HepG2 (cell line): ENCODE measurements at regions not wholly inside any gene's neighbourhood (a gene's known extent, or its start where the extent isn't known, plus 50 kb on each side); places are given as distances from the start of the nearest gene placed in this dataset.

Source experiments
- ATAC-seq: fragments of 200-7000 bp; cut with Tn5 transposase; 3 replicates; pipeline ENCODE4 v1.9.1; 2020; ENCODE audit warnings: mild to moderate bottlenecking, moderate library complexity
- BruUV-seq: library from RNA; stranded (reverse); fragments of 400-500 nt; replicated peaks from 2 replicates; lab custom pipeline; 2021; lab: Mats Ljungman, UMichigan
- CTCF ChIA-PET: fragments of 300-600 bp; formaldehyde crosslinking; extraction: SDS; loops from one replicate; lab custom pipeline; 2021; ENCODE audit warnings: low total read pairs, inconsistent platforms, low intra/inter-chr PET ratio; lab: Yijun Ruan, JAX
- POLR2A ChIA-PET: fragments of 350-600 bp; sonication (Branson Sonifier 250); formaldehyde crosslinking; loops from one replicate; lab custom pipeline; 2020; ENCODE audit warnings: antibody characterized with exemption, inconsistent platforms; lab: Yijun Ruan, JAX
- DNase-seq: peaks from one replicate; pipeline ENCODE4 v3.0.0-alpha.2; 2015; ENCODE audit warnings: low spot score
- FAIRE-seq: peaks from 3 replicates; lab custom pipeline; 2011; peaks lifted over from hg19 to GRCh38; lab: Jason Lieb, UNC
- H2AFZ ChIP-seq: one replicate; pipeline ENCODE4 v1.6.1; 2011; ENCODE audit warnings: low read length, inconsistent platforms
- H3K27ac ChIP-seq: fragments of 300-600 bp; 3 replicates; pipeline ENCODE4 v1.8.0; 2011; ENCODE audit warnings: mixed run types, mild to moderate bottlenecking, mixed read lengths, low read length, inconsistent platforms; ENCODE audit not compliant: insufficient read depth; ENCODE audit errors: extremely low read length
- H3K27me3 ChIP-seq, 2 experiments: fragments of 200-600 bp in 1 of 2; 2 replicates in 1 of 2; 3 replicates in 1 of 2; pipeline versions ENCODE4 v1.6.0 to v1.8.0; 2011; ENCODE audit warnings: low read length in 2 of 2, mild to moderate bottlenecking in 2 of 2, moderate library complexity in 2 of 2, inconsistent platforms in 1 of 2; ENCODE audit not compliant: insufficient read depth in 2 of 2, control insufficient read depth in 1 of 2
- H3K36me3 ChIP-seq, 2 experiments: fragments of 200-600 bp in 1 of 2; replicated peaks in 1 of 2; 2 replicates in 1 of 2; 3 replicates in 1 of 2; pipeline versions ENCODE4 v1.5.1 to v1.8.0; 2011; ENCODE audit warnings: low read length in 2 of 2, inconsistent platforms in 1 of 2; ENCODE audit not compliant: insufficient read depth in 2 of 2, control insufficient read depth in 1 of 2
- H3K4me1 ChIP-seq: 2 replicates; pipeline ENCODE4 v1.5.1; 2012; ENCODE audit warnings: low read length, inconsistent platforms; ENCODE audit not compliant: insufficient read depth
- H3K4me2 ChIP-seq: 2 replicates; pipeline ENCODE4 v1.6.0; 2011; ENCODE audit warnings: low read depth, low read length, inconsistent platforms
- H3K4me3 ChIP-seq, 3 experiments: fragments of 200-600 bp in 1 of 3; sonication (generic), shearing (Covaris generic) in 1 of 3; replicated peaks in 1 of 3; 2 replicates each; pipeline ENCODE4 v1.5.1; 2011 to 2016; ENCODE audit warnings: low read length in 3 of 3, inconsistent platforms in 2 of 3, low read depth in 2 of 3, mild to moderate bottlenecking in 2 of 3, control low read depth in 1 of 3, mixed read lengths in 1 of 3; ENCODE audit not compliant: insufficient read depth in 1 of 3
- H3K79me2 ChIP-seq: one replicate; pipeline ENCODE4 v1.6.1; 2011; ENCODE audit warnings: low read length, inconsistent platforms; ENCODE audit not compliant: insufficient read depth
- H3K9ac ChIP-seq: 2 replicates; pipeline ENCODE4 v1.6.0; 2011; ENCODE audit warnings: mild to moderate bottlenecking, low read depth, low read length, inconsistent platforms; ENCODE audit not compliant: insufficient read depth
- H3K9me3 ChIP-seq: 2 replicates; pipeline ENCODE4 v1.5.1; 2012; ENCODE audit warnings: mild to moderate bottlenecking, low read length
- H4K20me1 ChIP-seq: 2 replicates; pipeline ENCODE4 v1.6.0; 2011; ENCODE audit warnings: inconsistent platforms, mild to moderate bottlenecking, low read length, moderate library complexity; ENCODE audit not compliant: insufficient read depth
- CBFB ChIP-seq: sonication (generic); formaldehyde crosslinking; IDR thresholded peaks from 2 replicates; pipeline ENCODE4 v1.4.0; 2020; ENCODE audit warnings: missing genetic modification reagents
- KLF9 ChIP-seq: IDR thresholded peaks from 2 replicates; pipeline ENCODE4 v1.6.1; 2016; ENCODE audit warnings: low read depth
- NCOA1 ChIP-seq: sonication (generic); formaldehyde crosslinking; IDR thresholded peaks from 2 replicates; pipeline ENCODE4 v1.9.0; 2021; ENCODE audit warnings: missing genetic modification reagents
- NFIC ChIP-seq: IDR thresholded peaks from 2 replicates; pipeline ENCODE4 v1.6.1; 2012; ENCODE audit warnings: mild to moderate bottlenecking, low read length, inconsistent platforms
- ONECUT2 ChIP-seq: sonication (generic); formaldehyde crosslinking; IDR thresholded peaks from 2 replicates; pipeline ENCODE4 v1.4.0; 2020; ENCODE audit warnings: missing genetic modification reagents
- SETDB1 ChIP-seq: sonication (generic); formaldehyde crosslinking; IDR thresholded peaks from 2 replicates; pipeline ENCODE4 v1.5.1; 2020; ENCODE audit warnings: missing genetic modification reagents, mild to moderate bottlenecking, borderline replicate concordance
- ZNF33A ChIP-seq: sonication (generic); formaldehyde crosslinking; IDR thresholded peaks from 2 replicates; pipeline ENCODE4 v1.5.1; 2020; ENCODE audit warnings: missing genetic modification reagents, mild to moderate bottlenecking, moderate library complexity, borderline replicate concordance
- ZNF44 ChIP-seq: sonication (generic); formaldehyde crosslinking; IDR thresholded peaks from 2 replicates; pipeline ENCODE4 v1.5.1; 2020; ENCODE audit warnings: mild to moderate bottlenecking, missing genetic modification reagents
- ZNF496 ChIP-seq: sonication (generic); formaldehyde crosslinking; IDR thresholded peaks from 2 replicates; pipeline ENCODE4 v1.8.1; 2023; ENCODE audit warnings: mild to moderate bottlenecking, moderate library complexity, missing genetic modification reagents; ENCODE audit not compliant: insufficient replicate concordance
- ZNF510 ChIP-seq: sonication (generic); formaldehyde crosslinking; IDR thresholded peaks from 2 replicates; pipeline ENCODE4 v1.4.0; 2020; ENCODE audit warnings: low read depth, mild to moderate bottlenecking, missing genetic modification reagents
- ZNF546 ChIP-seq: sonication (generic); formaldehyde crosslinking; conservative IDR thresholded peaks from 2 replicates; pipeline ENCODE4 v1.8.1; 2023; ENCODE audit warnings: mild to moderate bottlenecking, missing genetic modification reagents
- ZSCAN30 ChIP-seq: sonication (generic); formaldehyde crosslinking; IDR thresholded peaks from 2 replicates; pipeline ENCODE4 v1.5.0; 2020; ENCODE audit warnings: mild to moderate bottlenecking, missing genetic modification reagents
- WGBS: methylation state at CpG from one replicate; pipeline ENCODE4 v1.1.6; 2017; ENCODE audit warnings: low lambda C conversion rate; 5-methylcytosine and 5-hydroxymethylcytosine counted together
- in situ Hi-C: cut with HindIII; loops from 2 replicates; pipeline ENCODE4 v1.10.0; 2017; ENCODE audit warnings: low pct_unique_long_range_greater_than_20kb; ENCODE audit not compliant: extremely low pct_ligation_motif_present
- intact Hi-C: fragments of 100-400 bp; cut with micrococcal nuclease; formaldehyde crosslinking; loops from one replicate; pipeline ENCODE4 v1.10.0; 2022; ENCODE audit not compliant: unreplicated experiment
- TF ChIP-seq, protein P1 (sequence below): sonication (generic); formaldehyde crosslinking; IDR thresholded peaks from 2 replicates; pipeline ENCODE4 v1.8.0; 2022; ENCODE audit warnings: mild to moderate bottlenecking, missing genetic modification reagents, moderate library complexity
- TF ChIP-seq, protein P2 (sequence below): IDR thresholded peaks from 2 replicates; pipeline ENCODE4 v1.6.1; 2016; ENCODE audit warnings: missing genetic modification reagents, missing compliant biosample characterization
- TF ChIP-seq, protein P3 (sequence below): sonication (generic); formaldehyde crosslinking; IDR thresholded peaks from 2 replicates; pipeline ENCODE4 v1.5.1; 2020; ENCODE audit warnings: mild to moderate bottlenecking, missing genetic modification reagents
- TF ChIP-seq, protein P4 (sequence below): sonication (generic); formaldehyde crosslinking; IDR thresholded peaks from 2 replicates; pipeline ENCODE4 v1.4.0; 2020; ENCODE audit warnings: missing genetic modification reagents, borderline replicate concordance
- TF ChIP-seq, protein P5 (sequence below): sonication (generic); formaldehyde crosslinking; IDR thresholded peaks from 2 replicates; pipeline ENCODE4 v1.5.0; 2020; ENCODE audit warnings: missing genetic modification reagents

DNA sequence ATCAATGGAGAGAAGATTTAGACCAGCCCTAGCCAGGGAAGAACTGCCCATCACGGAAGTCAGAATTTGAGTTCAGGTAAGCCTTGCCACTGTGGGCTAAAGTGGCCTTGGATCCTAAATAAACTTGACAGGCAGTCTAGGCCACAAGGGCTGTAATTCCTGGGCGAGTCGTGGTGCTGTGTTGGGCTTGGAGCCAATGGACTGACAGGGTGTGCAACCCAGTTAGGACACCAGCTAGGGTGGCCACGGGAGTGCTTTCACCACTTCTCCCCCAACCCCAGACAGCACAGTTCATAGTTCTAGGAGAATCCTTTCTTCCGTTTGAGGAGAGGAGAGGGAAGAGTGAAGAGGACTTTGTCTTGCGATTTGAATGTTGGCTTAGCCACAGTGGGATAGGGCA, 422.4 kb downstream of the DOK5 start:
- H3K79me2 ChIP-seq, result no peaks in the 10 kb centered on the region
- no peak overlapping the region for H2AFZ ChIP-seq
- intact Hi-C loops (no loop called here), in situ Hi-C loops (loop anchor here (10.0 kb wide), 1 partner anchor 197 kb away; no protein-coding TSS in a partner anchor)
- H3K4me2 ChIP-seq, result no peak overlapping the region
- H4K20me1 ChIP-seq, result no peaks in the 10 kb centered on the region
- H3K9ac ChIP-seq, result no peak overlapping the region
- POLR2A ChIA-PET, result no interaction called here
- H3K27me3 ChIP-seq, result no peaks in the 10 kb centered on the region
- H3K4me3 ChIP-seq, result no peak overlapping the region
- H3K27ac ChIP-seq, result no peak overlapping the region
- BruUV-seq, result no TSS peak
- no peaks in the 10 kb centered on the region for H3K36me3 ChIP-seq
- WGBS, result 1% methylated on average over 6 of the region's 6 CpGs
- FAIRE-seq (no peak), ATAC-seq (no peak), DNase-seq (no peak)
- TF ChIP-seq CBFB, result no peak
- TF ChIP-seq NCOA1 (CRISPR knock-in tag), result no peak
- no peak for TF ChIP-seq ZNF546 (CRISPR knock-in tag)
- TF ChIP-seq ZNF510 (CRISPR knock-in tag), result no peak
- TF ChIP-seq, protein P1, sequence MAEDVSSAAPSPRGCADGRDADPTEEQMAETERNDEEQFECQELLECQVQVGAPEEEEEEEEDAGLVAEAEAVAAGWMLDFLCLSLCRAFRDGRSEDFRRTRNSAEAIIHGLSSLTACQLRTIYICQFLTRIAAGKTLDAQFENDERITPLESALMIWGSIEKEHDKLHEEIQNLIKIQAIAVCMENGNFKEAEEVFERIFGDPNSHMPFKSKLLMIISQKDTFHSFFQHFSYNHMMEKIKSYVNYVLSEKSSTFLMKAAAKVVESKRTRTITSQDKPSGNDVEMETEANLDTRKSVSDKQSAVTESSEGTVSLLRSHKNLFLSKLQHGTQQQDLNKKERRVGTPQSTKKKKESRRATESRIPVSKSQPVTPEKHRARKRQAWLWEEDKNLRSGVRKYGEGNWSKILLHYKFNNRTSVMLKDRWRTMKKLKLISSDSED (CRISPR knock-in tag), result no peak
- TF ChIP-seq SETDB1 (CRISPR knock-in tag), result no peak
- TF ChIP-seq NFIC, result no peak
- no peak for TF ChIP-seq ZNF496 (CRISPR knock-in tag)
- no peak for TF ChIP-seq ONECUT2 (CRISPR knock-in tag)
- TF ChIP-seq, protein P2, sequence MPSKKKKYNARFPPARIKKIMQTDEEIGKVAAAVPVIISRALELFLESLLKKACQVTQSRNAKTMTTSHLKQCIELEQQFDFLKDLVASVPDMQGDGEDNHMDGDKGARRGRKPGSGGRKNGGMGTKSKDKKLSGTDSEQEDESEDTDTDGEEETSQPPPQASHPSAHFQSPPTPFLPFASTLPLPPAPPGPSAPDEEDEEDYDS (CRISPR knock-in tag), result no peak
- no peak for TF ChIP-seq KLF9 (CRISPR knock-in tag)
- TF ChIP-seq ZNF44 (CRISPR knock-in tag), result no peak
- TF ChIP-seq, protein P3, sequence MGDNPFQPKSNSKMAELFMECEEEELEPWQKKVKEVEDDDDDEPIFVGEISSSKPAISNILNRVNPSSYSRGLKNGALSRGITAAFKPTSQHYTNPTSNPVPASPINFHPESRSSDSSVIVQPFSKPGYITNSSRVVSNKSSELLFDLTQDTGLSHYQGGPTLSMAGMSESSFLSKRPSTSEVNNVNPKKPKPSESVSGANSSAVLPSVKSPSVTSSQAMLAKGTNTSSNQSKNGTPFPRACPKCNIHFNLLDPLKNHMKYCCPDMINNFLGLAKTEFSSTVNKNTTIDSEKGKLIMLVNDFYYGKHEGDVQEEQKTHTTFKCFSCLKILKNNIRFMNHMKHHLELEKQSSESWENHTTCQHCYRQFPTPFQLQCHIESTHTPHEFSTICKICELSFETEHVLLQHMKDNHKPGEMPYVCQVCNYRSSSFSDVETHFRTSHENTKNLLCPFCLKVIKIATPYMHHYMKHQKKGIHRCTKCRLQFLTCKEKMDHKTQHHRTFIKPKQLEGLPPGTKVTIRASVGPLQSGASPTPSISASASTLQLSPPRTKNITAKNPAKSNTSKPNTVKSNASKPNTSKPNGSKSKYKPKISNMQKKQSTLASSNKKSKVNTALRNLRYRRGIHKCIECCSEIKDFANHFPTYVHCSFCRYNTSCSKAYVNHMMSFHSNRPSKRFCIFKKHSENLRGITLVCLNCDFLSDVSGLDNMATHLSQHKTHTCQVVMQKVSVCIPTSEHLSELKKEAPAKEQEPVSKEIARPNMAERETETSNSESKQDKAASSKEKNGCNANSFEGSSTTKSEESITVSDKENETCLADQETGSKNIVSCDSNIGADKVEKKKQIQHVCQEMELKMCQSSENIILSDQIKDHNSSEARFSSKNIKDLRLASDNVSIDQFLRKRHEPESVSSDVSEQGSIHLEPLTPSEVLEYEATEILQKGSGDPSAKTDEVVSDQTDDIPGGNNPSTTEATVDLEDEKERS, result no peak
- TF ChIP-seq, protein P4, sequence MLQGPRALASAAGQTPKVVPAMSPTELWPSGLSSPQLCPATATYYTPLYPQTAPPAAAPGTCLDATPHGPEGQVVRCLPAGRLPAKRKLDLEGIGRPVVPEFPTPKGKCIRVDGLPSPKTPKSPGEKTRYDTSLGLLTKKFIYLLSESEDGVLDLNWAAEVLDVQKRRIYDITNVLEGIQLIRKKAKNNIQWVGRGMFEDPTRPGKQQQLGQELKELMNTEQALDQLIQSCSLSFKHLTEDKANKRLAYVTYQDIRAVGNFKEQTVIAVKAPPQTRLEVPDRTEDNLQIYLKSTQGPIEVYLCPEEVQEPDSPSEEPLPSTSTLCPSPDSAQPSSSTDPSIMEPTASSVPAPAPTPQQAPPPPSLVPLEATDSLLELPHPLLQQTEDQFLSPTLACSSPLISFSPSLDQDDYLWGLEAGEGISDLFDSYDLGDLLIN (CRISPR knock-in tag), result no peak
- TF ChIP-seq, protein P5, sequence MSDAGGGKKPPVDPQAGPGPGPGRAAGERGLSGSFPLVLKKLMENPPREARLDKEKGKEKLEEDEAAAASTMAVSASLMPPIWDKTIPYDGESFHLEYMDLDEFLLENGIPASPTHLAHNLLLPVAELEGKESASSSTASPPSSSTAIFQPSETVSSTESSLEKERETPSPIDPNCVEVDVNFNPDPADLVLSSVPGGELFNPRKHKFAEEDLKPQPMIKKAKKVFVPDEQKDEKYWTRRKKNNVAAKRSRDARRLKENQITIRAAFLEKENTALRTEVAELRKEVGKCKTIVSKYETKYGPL (CRISPR knock-in tag), result no peak
- TF ChIP-seq ZNF33A (CRISPR knock-in tag), result no peak
- no peak for TF ChIP-seq ZSCAN30 (CRISPR knock-in tag)
- H3K4me1 ChIP-seq, result no peaks in the 10 kb centered on the region
- H3K9me3 ChIP-seq, result peaks cover 88% of the 10 kb centered on the region
- CTCF ChIA-PET, result no interaction called here
